Right lung (tissue), 2 donors: ENCODE measurements at regions not wholly inside any gene's neighbourhood (a gene's known extent, or its start where the extent isn't known, plus 50 kb on each side); places are given as distances from the start of the nearest gene placed in this dataset.

Source experiments
- DNase-seq, 2 donors: peaks; one replicate each; pipeline ENCODE4 v3.0.0-alpha.2; 2013

DNA sequence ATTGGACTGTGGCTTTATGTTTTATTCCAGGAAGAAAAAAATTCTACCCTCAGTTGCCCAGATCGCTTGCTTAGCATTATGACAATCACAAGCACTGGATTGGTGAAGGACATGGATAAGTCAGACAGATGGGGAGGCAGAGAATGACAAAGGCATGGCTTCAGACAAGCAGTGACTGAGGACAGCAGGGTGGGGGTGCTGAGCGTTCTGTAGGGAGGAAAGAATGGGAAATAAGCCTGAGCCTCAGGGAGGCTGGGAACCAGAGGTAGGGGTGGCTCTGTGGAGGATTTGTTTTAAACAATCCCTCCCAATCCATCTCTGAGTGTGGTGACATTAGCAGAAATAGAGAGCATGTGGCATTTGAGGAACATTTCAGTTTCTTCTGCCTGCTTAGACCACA is 896.9 kb downstream of the CCSER2 start:
- DNase-seq, result no peak

DNA sequence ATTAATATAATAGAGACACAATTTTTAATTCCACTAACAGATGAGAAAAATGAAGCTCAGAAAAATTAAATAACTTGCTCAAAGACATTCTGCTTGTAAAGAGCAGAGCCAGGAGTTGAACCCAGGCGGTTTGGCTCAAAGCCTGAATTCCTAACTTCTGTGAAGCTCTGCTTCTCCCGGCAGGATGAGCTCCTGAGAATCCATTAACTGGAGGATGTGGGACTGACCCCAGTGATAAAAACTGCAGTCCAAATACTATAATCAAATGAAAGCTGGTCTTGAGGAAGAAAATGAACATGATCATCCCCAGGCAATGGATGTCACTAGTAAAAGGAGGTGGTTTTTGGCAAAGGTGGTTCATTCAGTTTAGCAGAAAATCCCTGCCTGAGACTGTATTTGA is 898.2 kb downstream of the CCSER2 start:
- no peak for DNase-seq

DNA sequence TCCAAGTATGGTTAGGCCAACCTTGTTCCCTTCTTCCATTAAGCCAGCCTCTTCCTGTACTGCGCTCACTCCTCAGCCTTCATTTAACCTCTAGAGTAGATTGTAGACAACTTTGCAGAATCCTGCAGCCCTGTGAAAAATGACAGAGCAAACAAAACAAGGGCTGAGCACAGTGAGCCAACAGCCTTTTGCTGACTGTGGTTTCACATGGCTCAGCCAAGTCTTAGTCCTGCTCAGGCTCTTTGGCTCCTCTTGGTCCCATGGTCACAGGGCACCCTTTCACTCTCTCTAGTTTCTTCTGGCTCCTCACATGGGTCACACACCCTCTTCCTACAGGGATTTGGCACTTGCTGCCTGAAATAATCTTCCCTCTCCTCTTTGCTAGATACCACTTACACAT is 900.3 kb downstream of the CCSER2 start:
- no peak for DNase-seq

DNA sequence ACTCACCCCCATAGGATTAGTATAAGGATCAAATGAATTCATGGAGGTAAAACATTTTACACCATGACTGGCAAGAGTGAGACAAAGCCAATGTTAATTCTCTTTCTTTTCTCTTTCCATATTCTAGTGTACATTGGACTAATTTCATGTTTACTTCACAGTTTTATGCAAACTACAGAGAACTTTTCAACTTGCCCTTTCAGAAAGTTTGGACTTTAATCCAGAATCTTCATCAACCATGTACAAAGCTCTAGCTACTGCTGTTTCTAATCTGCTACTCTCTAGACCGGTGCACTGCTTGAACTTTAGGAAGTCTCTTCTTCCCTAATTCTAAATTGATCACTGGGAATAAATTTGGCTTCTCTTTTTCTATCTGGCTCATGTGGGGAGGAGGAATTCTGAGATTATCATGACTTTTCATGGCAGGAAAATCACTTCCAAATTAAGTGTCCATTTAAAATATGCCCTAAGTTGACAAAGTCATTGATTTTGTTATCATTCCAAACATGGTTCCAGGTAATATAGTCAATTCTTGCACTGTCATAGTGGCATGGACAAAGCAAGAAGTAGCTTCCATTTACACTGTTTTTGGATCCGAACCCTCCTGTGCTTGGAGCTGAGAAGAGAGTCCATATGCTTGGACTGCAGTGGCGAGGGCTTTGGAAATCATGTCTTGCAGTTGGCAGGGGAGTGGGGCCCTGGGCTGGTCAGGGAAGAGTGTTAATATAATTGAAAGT is 903.3 kb downstream of the CCSER2 start:
- no peak for DNase-seq

DNA sequence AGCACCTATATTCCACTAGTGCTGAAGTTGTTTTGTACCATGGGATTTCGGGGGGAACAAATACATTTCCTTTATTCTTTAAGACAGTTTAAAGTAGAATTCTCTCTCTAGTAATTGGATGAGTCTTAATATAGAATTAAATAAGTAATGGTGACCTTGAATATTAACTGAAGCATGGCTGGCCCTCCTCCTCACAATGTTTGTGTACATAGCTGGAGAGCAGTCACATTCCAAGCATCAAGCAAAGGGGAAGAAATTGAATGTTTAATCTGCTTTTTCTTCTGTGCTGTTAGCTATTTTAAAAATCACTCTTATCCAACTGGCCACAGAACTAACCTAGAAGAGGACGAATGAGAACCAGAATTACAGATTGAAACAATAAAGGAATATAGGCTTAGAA is 906.9 kb downstream of the CCSER2 start:
- DNase-seq, result no peak

DNA sequence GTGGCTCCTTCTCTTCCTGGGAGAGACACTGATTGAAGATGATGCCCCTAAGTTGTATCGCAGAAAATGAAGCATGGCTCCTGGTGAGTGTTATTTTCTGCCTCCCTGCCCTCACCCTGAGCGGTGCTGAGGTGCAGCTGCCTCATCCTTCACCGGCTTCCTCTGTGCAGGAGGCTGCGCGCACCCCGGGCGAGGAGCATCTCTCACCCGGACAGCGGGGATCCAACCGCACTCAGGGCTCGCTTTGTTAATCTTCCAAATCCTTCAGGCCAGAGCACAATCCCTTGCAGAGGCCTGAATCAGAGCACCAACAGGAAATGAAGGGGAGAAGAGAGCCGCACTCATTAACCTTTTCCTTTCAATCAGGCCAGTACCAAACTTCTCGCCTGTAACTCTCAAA is 910.3 kb downstream of the CCSER2 start:
- DNase-seq, result no peak

DNA sequence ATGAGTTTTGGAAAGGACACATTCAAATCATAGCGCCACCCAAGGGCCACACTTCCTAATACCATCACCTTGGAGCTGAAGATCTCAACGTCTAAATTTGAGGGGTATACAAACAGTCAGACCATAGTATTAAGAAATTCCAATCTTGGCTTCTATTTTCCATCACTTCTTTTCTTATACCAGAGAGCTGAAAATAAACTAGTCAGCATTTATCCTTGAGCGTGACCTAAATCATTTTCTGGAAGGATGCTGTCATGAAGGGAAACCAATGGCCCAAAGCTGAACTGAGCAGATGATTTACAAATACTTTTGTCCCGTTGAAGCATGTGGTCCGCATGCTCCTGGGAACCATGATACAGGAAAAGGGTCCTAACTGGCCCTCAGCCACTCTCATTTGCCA is 921.9 kb downstream of the CCSER2 start:
- DNase-seq, result no peak

DNA sequence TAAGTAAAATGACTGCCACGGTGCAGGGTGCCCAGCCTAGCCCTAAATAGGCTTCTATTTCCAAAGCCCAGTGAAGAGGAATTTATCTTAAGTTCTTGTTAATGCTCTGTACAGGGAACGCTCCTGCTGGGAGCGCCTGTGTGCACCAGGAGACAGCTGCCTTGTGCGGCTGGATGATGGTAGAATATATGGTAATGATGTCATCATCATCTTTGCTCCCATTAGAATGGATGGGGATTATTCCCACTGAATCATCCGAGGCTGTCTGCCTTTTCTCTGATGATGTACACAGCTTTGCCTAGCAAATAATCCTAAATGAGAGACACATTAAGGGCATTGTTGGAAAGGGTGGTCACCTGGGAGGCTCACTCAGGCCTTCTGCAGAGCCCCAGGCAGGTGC is 928.1 kb downstream of the CCSER2 start:
- no peak for DNase-seq

DNA sequence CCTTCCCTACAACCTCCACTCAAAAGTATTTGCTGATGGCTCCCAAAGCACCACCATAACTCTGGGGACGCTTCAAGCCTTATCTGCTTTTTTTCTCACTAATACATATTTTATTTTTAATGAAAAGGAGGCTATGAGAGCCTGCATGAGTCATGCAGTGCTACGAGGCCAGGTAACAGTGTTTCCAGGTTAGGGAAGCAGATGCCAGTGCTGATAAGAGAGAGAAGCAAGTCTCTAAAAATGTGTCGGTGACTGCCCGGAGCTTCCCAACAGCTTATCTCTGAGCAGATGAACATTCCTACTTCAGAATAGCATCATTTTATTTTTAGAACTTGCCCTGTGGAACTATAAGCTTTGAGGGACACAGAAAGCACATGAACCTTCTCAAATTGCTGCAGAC is 931.5 kb downstream of the CCSER2 start:
- no peak for DNase-seq

DNA sequence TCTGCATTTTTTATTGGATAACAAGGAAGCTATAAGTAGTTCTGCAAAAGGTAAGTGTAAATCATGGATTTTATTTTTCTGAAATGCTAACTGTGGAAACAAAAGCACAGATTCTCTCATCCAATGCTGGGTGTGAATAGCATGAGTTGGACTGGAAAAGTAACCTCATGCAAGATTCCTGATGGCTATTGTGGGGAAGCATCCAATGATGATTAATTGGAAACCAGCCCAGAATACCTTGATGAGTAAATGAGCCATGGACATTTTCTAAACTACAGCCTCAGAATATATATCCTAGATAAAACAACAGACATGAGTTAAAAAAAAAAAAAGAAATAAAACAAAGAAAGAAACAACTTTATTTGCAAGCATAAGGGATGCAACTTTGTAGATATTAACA is 934.6 kb downstream of the CCSER2 start:
- DNase-seq, result no peak

DNA sequence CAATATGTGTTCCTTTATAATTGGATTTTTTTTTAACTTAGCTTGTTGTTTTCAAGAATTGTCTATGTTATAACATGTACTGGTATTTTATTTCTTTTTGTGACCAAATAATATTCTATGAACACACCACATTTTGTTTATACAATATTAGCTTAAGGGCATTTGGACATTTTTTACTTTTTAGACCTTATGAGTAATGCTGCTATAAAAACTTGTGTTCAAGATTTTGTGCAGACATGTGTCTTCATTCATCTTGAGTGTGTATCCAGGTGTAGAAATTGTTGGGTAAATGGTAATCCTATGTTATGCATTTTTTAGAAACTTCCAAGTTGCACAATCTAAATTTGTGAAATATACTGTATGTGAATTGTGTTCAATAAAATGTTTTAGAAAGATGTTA is 936.7 kb downstream of the CCSER2 start:
- no peak for DNase-seq

DNA sequence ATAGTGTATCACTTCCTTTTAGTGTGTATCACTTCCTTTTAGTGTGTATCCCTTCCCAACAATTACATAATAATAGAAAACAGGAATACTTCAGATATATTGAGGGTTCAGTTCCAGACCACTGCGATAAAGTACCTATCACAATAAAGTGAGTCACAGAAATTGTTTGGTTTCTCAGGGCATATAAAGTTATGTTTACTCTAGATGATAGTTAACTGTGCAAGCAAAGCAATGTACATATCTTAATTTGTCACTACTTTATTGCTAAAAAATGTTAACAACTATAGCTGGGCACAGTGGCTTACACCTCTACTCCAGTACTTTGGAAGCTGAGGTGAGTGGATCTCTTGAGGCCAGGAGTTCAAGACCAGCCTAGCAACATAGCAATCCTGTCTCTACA is 938.4 kb downstream of the CCSER2 start:
- no peak for DNase-seq

DNA sequence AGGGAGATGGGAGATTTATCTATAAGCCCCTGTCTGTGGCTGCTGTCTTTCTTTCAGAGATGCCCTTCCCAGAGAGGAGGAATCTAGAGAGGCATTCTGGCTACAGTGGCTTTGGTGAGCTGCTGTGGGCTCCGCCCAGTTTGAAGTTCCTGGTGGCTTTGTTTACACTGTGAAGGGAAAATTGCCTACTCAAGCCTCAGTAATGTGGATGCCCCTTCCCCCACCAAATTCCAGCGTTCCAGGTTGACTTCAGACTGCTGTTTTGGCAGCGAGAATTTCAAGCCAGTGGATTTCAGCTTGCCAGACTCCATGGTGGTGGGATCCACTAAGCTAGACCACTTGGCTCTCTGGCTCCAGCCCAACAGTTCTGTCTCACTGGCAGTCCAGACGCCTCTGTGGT is 951.6 kb downstream of the CCSER2 start:
- peak in 1 of 2 donors; percentile 1 for DNase-seq

DNA sequence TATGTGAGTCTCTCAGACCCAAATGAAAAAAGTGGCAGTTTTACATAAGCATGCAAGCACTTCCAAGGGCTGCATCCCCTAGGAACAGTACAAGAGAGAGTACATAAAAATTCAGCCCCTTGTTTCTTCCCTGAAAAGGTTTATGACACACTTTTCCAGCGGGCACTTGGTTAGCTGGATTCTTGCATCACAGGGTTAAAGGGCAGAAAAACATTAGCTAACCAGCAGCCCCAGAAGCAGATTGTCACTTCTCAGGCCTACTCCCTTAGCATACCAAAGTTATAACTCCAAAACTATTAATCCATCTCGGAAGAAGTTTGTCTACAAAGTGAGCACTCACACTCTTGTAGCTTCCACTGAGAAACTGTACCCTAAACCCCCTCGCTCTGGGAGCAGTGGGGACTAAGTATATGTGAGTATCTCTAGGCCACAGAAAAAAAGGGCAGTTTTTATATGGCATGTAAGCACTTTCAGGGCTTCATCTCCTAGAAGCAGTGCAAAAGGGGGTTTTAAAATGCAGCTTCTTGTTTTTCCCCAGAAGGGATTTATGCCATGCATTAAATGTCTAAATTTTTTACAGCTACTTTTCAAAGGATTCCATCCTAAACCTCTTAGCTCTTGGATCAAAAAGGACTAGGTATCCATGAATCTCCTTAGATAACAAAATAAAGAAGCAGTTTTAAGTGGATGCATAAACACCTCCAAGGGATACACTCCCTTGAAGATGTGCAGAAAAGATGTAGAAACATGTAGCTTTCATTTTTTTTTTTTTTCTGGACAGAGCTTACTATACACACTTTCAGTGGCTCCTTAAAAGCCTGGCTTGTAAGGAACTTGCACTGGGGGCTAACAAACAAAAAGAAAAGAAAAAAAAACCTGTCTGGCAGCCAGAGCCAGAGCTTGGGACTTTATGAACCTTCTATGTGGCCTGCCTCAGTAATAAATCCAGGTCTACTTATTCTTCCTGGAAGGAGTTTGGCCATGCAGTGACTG is 956.7 kb downstream of the CCSER2 start:
- no peak for DNase-seq

DNA sequence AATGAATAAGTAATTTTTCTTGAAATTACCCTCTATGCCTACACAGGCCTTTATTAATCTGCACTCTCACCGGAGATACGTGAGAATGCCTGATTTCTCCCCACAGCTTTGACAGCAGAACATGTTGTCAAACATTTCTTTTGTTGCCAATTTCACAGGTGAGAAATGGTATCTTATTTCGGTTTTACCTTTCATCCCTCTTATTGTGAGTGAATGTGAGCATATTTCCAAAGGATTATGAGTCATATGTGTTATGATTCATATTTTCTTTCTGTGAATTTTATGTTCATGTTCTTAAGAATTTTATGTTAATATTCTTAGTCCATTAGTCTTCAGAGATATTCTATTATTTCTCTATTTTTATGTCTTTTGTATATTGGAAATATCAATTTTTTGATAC is 965.1 kb downstream of the CCSER2 start:
- no peak for DNase-seq

DNA sequence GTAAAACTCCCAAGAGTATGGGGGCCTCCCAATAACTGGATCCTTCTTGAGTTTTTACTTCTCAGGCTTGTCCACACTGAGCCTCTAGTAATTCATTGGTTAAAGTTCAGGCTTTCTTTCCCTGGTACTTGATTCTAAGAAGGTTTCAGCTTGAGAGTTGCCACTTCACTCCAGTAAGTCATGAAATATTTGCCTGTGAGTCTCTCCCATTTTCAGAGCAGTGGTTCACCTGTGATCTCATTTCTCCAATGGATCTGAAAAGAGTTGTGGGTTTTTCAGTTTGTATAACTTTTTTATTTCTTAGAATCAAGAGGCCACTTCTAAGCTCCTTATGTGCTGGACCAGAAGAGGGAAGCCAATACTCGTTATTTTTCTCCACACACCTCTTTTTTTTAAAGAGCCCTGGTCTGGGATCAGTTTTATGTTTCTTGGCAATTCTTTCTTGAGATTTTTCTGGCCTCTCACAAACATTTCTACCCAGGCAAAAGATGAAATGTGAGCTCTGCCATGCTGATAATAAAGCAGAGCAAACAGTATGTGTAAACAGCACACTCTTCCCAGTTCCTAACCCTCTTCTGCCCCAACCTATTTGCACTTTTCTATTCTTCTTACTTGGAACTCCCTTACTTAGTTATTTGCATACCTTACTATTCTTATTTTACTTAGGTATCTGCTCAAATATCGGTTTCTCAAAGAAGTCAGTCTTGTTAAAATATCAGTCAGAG is 983.4 kb downstream of the CCSER2 start:
- DNase-seq, result peak; percentile 25 to 26

DNA sequence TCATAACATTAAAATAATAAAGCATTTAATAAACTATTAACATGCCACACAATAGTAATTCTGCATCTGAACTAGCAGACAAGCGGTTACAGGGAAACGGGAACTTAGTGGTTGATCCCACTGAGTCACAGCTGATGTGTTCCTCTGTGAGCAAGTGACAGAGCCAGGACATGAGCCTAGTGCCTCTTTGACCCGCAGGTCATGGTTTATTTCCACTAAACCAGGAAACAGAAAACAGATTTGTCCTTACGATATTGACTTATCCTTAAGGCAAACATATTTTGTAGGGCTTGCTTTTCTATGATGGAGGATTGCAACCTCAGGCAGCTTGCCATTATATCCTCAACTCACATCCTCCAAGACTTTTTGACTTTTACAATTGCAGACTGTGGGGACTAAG is 987.3 kb downstream of the CCSER2 start:
- no peak for DNase-seq

DNA sequence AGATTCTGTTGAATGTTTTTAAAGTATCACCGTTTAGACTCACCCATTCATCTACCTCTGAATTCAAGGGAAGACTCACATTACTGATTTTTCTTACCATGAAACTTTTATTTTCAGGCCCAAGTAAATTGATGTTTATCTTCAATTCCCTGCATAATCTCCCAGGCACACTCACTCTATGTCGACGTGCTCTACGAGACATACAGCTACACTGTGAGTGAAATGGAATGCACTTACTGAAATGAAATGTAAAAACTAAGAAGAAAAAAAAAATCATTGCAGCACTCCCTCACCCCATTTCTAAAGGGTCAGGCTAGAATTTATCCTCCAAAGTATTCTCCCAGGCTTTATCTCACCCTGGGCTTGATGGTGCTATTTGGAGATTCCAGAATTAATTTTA is 987.9 kb downstream of the CCSER2 start:
- no peak for DNase-seq

DNA sequence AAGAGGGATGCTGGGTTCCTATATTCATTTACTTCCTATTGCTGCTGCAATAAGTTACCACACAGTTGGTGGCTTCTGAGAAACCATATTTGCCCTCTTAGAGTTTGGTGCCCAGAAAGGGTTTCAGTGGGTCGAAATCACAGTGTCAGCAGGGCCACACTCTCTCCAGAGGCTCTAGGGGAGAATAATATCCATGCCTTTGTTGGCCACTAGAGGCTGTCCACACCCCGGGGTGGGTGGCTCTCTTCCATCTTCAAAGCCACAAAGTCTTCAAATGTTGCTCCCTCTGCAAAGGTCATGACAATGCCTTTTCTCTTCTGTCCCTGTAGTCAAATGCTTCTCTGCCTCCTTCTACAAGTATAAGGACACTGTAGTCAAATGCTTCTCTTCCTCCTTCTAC is 989.4 kb downstream of the CCSER2 start:
- no peak for DNase-seq

DNA sequence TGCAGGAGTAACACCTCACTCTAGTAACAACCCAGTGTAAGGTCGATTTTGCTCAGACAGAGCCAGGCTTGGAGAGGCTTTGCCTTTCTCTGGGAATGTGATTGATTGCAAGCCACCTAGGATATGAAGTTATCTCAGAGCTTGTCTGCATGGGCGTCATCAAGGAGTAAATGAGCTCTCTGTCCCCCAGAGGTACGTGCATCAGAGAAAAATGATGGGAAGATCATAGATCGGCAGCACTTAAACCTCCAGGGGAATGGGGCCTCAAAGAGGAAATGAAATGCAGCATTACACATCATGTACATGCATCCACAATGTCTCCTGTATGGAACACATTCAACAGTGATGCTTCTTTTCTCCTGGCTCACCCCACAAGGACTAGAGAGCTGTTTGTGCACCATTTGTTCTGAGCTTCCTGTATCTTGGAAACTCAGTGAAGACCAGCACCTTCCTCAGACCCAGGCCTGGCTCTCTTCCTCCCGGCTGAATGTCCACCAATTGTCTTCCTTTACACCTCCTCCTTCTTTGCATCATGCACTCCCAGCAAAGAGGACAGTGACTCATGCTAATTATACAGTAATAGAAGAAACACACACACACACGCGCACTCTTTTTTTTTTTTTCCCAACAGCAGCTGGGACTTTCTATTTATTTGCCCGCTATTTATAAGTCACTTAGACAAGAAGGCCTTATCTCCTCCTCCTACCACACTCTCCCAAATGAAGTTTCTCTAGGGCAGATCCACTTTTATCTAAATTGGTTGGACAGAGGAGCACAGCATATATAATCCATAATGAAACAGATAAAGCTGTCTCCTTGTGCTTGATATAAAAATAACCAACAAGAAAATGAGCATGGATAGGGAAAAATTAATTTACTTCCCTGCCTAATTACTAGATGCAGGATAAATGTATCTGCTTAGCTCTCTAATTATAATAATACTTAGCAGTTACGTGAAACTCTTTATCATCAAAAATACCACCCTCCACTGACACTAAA is 990.7 kb downstream of the CCSER2 start:
- DNase-seq, result no peak

DNA sequence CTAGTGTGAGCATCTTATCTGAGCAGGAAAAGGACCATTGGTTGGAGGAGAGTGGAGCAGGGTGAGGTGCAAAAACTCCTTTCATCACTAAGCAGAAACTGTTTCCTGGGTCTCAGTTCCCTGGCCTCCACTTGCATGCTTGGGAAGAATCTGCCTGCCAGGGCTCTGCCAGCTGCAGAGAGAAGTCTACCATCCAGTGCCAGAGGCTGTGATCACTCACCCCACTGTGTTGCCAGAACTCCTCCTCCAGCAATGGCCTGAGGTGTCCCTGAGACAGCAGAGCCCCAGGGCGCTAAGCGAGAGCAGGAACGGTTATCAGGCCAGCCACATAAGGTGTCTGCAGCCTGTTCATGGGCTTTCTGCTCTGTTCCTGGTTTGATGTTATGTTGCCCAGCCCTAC is 991.4 kb downstream of the CCSER2 start:
- no peak for DNase-seq
